ENCODE measurements at regions not wholly inside any gene's neighbourhood (a gene's known extent, or its start where the extent isn't known, plus 50 kb on each side); places are given as distances from the start of the nearest gene placed in this dataset.
"Not testable (repeated sequence)": the region's sequence is repeated elsewhere in the genome, so short reads cannot be mapped to it uniquely, and the experiment has no call there.

DNA sequence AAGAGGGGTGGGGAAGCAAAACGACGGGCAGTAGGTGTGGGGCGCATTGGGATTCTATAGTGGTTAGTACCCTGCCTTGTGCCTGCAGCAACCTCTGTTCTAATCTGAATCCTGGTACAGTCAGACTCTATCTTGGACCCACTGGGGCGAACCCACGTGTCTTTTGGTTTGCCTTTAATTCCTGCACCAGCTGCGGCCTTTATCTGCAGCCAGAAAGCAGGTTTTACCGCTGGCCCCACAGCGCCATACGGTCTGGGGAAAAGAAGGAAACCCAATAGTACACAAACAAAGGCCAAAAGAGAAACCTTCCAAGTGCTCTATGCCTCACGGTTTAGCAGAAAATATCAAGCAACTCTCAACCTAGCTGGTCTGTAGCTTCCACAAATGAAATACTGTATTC, 118.2 kb downstream of the PPIAL4A start:
- POLR2A ChIA-PET; ATAC-seq; H3K27me3 Mint-ChIP-seq; DNase-seq; intact Hi-C loops (cut with DNase I, micrococcal nuclease); H3K27ac Mint-ChIP-seq; H3K9me3 Mint-ChIP-seq (ENCODE audit: low read depth); CTCF ChIA-PET; H3K36me3 Mint-ChIP-seq (ENCODE audit: low read depth): not testable (repeated sequence)
- Mint-ChIP-seq H3K4me1 (peaks cover 12% of the 10 kb centered on the region), H3K4me3 (peak overlapping the region; percentile 69)

DNA sequence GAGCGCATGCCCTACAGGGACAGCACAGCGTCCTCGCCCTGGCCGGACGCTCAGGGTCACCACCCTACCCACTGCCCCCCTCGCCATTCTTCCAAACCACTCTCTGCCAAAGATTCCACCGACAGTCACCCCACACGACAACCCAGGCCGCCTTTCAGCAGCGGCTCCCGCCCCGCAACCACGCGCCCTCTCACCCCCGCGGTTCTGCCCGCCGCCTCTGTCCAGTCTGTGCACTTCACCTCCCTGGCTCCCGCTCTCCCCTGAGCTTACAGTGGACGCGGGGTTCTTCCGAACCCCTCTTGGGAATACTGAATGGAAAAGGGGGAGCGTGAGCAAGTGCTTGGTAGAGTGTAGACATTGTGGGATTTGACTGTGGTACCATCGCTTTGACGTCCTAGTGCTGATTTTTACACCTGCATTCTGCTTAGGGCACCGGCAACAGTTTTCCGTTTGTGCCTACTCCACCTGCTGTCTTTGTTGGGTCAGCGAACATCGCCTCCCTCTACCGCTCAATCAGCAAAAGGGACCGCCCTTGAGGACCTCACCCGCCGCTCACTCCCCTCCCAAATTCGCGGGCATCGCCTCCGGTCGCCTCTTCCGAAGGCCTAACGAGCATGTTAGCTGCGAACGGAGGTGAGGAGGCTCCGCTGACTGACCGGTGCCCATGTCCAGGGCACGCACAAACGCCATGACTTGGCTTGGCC, 119.1 kb downstream of the PPIAL4A start:
- H3K36me3 Mint-ChIP-seq (ENCODE audit: low read depth); H3K9me3 Mint-ChIP-seq (ENCODE audit: low read depth); CTCF ChIA-PET; intact Hi-C loops (cut with DNase I, micrococcal nuclease); H3K27ac Mint-ChIP-seq; H3K27me3 Mint-ChIP-seq; POLR2A ChIA-PET: not testable (repeated sequence)
- Mint-ChIP-seq H3K4me1 (peaks cover 12% of the 10 kb centered on the region), H3K4me3 (peak overlapping the region; percentile 69)
- ATAC-seq (peak; percentile 8), DNase-seq (peak; percentile 49)

DNA sequence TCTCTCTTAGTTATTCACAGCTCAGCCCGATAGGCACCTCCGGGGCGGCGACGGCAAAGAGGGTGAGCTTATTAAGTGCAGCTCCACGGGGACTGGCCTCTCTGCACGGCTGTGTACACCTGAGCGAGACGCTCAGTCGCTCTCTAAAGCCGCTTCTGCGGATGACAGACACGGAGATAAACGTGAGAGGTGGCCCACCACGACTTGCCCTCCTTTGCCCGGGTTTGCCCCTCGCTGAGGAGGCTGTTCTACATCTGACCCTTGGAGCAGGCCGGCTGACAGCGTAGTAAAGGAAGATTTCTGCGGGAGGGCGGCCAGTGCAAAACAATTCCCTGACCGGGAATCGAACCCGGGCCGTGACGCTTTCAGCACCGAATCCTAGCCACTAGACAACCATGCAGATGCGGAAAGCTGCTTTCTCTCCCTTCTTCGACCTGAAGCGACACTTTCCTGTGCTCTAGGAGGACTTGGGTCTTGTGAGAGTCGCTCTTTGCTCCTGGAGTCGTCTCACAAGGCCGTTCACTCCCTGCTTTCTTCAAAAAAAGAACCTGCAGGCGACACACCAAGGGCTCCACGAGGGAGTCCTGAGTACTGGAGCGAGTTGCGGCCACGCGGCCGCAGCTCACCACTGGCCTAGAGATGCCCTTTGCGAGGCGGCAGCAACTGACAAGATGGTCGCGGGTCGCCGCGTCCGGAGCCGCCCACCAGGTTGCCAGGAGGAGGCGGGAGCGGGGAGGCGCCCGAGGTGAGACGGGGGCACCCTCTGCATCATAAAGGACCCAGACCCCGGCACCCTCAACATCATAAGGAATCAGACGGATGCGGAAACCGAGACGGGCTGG, 119.9 kb downstream of the PPIAL4A start:
- peak overlapping the region; percentile 13 for H3K27ac Mint-ChIP-seq
- intact Hi-C loops (cut with DNase I, micrococcal nuclease); POLR2A ChIA-PET: not testable (repeated sequence)

DNA sequence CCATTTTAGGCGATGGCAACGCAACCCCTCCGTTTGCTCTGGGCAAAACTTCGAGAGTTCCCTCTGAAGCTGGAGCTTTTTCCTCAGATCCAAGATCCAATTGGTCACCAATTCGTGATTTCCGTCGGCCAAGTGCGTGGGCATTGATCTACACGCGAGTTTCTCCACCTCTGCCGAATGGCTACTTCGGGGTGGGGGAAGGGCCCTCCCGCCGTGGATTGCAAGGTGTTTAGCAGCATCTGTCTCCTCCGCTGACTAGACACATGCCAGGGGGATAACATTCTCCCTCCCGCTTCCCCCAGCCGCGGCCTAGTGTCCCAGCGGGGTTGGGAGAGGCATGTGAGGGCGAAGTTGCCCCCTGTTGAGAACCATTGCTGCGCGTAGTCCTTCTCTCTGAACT, 120.6 kb downstream of the PPIAL4A start:
- POLR2A ChIA-PET; H3K9me3 Mint-ChIP-seq (ENCODE audit: low read depth); intact Hi-C loops (cut with DNase I, micrococcal nuclease); H3K27ac Mint-ChIP-seq; H3K27me3 Mint-ChIP-seq; DNase-seq; CTCF ChIA-PET; ATAC-seq; H3K4me3 Mint-ChIP-seq; H3K36me3 Mint-ChIP-seq (ENCODE audit: low read depth): not testable (repeated sequence)
- peaks cover 10% of the 10 kb centered on the region for H3K4me1 Mint-ChIP-seq

More for the DNA sequence above, 119.9 kb downstream of the PPIAL4A start:
- H3K27me3 Mint-ChIP-seq; CTCF ChIA-PET; H3K36me3 Mint-ChIP-seq (ENCODE audit: low read depth); H3K9me3 Mint-ChIP-seq (ENCODE audit: low read depth): not testable (repeated sequence)
- peaks cover 10% of the 10 kb centered on the region for H3K4me1 Mint-ChIP-seq
- peak; percentile 80 for ATAC-seq
- peak; percentile 76 for DNase-seq
- peak overlapping the region; percentile 69 for H3K4me3 Mint-ChIP-seq

DNA sequence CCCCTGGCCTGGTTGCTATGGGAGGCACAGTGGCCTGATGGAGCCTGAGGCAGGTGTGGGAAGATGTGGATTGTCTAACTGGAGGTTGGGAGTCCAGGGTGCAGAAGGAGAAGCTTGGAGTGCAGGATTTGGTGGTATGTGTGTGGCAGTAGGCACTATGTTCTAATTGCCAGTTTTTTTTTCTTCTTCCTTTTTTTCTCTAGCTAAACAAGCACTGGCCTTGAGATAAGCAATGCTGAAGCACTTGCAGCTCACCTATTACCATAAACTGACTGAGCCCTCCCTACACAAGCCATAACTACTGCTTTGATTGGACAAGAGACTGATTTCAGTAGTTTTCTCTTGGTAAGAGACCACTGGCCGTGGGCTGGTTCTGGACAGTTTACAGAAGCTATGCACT, 123.6 kb downstream of the PPIAL4A start:
- POLR2A ChIA-PET; intact Hi-C loops (cut with DNase I, micrococcal nuclease); H3K36me3 Mint-ChIP-seq (ENCODE audit: low read depth); H3K4me3 Mint-ChIP-seq; DNase-seq; ATAC-seq; H3K27ac Mint-ChIP-seq; H3K9me3 Mint-ChIP-seq (ENCODE audit: low read depth); H3K27me3 Mint-ChIP-seq; CTCF ChIA-PET; H3K4me1 Mint-ChIP-seq: not testable (repeated sequence)

DNA sequence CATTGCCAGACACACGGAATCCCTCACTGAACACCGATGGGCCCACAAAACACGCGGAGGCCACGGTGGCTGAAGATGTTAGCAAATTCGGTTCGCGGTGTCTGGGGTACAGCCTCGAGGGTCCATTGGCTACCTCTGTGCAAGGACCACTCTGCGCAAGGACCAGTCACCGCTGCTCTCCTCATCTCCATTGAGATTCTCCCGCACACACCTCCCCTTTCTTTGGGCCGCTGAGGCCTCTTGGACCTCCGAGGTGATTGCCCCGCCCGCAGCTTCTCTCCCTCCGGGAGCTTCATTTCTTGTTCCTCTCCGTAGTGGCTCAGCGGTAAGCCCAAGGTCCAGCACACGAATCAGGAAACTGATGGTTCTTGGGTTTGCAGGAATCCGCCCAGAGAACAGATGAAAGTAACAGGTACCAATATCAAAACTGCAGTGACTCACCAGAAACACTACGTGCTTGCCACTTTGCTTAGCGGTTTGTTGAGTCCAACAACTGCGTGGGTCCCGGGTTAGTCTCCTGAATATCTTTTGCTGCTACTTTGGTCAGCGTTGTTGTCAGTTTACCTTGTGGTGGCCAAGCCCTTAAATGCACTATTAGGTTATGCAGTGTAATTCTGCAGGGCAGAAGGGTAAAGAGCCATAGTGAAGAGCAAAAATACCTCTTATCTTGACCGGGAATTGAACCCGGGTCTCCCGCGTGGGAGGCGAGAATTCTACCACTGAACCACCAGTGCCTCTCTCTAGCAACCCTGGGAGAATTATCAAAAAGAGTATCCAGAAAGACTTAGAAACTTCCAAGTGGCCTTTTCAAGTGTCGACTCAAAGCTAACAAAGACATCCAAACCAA, 126.8 kb downstream of the PPIAL4A start:
- DNase-seq (peak; percentile 73), ATAC-seq (peak; percentile 78)
- H3K4me3 Mint-ChIP-seq: peak overlapping the region; percentile 62
- H3K4me1 Mint-ChIP-seq; H3K27me3 Mint-ChIP-seq; intact Hi-C loops (cut with DNase I, micrococcal nuclease); H3K9me3 Mint-ChIP-seq (ENCODE audit: low read depth); H3K36me3 Mint-ChIP-seq (ENCODE audit: low read depth); POLR2A ChIA-PET: not testable (repeated sequence)
- H3K27ac Mint-ChIP-seq: peak overlapping the region; percentile 60
- CTCF ChIA-PET: interaction anchor here (0.7 kb wide), 1 partner anchor 81 kb away, joined by 4 read pairs; no protein-coding TSS in a partner anchor

DNA sequence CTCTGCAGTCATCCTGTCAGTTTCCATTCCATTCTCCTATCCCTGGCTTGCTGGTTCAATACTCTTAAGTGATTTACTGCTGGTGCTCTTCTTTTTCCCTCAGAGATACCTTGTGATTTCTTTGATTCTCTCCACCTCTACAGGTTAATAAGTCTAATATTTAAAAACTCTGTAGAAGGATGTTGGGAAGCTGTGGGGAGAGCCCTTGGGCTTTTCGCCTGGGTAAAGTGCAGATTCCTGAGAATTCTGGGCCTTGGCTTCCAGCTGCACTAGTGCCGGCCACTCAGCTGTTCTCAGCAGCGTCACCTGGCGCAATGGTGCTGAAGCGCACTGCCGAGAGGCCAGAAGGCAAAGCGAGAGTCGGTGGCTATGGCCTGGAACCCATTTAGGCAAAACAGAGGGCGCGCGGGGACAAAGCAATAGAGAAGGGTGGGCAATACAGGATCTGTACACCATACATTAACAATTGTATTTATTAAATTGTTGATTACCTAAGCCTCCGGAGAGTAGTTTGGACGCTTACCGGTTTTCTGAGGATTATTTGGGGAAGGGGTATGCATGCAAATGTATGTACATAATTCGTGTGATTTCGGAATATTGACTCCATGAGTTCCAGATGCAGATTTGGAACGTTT, 130.3 kb downstream of the PPIAL4A start:
- H3K9me3 Mint-ChIP-seq (ENCODE audit: low read depth); H3K4me3 Mint-ChIP-seq; H3K27me3 Mint-ChIP-seq; CTCF ChIA-PET; H3K36me3 Mint-ChIP-seq (ENCODE audit: low read depth); intact Hi-C loops (cut with DNase I, micrococcal nuclease); DNase-seq; H3K4me1 Mint-ChIP-seq; POLR2A ChIA-PET; H3K27ac Mint-ChIP-seq: not testable (repeated sequence)
- peak; percentile 53 for ATAC-seq

DNA sequence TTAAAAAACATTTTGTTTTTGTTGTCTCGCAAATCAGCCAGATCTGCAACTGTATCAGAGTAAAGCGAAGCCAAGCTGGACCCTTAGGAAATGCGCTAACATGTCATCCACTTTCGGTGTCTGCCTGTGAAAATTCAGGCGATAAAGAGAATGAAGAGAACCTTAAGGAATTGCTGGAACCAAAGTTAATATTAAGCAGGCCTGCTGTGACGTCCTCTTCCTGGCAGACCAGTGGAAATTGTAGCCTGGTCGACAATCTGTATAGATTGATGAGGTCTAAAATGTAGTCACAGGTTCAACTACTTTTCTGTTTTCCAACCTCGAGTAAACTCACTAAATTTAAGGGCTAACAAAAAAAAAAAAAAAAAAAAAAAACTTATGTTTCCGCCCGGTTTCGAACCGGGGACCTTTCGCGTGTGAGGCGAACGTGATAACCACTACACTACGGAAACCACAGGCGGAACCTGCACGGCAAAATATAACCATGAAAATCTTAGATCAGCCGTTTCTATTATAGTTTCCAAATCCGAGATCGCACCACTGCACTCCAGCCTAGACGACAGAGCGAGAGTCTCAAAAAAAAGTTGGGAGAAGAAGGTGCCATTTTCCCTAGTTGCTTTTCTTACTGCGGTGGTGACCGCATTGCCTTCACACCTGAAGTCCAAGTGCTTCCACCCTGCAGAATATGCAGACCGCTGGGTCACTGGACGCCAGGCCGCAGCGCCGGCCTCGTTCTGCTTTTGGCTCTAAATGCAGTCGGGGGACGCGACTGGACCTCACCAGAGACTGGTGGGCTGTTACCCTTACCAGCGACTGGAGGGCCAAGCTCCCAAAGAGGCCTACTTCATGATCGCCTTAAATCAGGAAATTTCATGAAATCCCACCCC, 131.0 kb downstream of the PPIAL4A start:
- intact Hi-C loops (cut with DNase I, micrococcal nuclease); H3K9me3 Mint-ChIP-seq (ENCODE audit: low read depth); CTCF ChIA-PET; H3K36me3 Mint-ChIP-seq (ENCODE audit: low read depth); H3K4me1 Mint-ChIP-seq; H3K27me3 Mint-ChIP-seq; H3K27ac Mint-ChIP-seq; POLR2A ChIA-PET: not testable (repeated sequence)
- H3K4me3 Mint-ChIP-seq: peak overlapping the region; percentile 55
- ATAC-seq (peak; percentile 14), DNase-seq (peak; percentile 76)

DNA sequence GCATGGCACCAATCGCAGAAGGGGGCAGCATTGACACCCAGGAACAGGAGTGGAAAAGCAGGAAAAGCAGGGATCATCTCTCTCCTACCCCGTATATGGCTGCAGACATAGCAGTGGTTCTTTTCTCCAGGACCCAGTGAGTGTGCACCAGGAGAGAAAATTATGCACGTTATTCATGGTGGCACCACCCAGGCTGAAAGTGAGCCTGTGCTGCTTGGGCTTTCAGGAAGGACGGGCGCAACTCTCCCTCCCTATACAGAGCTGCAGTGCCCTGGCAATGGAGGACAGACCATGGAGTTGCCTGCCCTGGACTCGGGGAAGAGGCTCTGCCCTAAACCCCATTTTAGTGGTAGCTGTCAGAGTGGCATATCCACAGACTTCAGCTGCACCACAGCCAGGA, 132.1 kb downstream of the PPIAL4A start:
- H3K27me3 Mint-ChIP-seq; intact Hi-C loops (cut with DNase I, micrococcal nuclease); H3K27ac Mint-ChIP-seq; H3K9me3 Mint-ChIP-seq (ENCODE audit: low read depth); DNase-seq; H3K4me3 Mint-ChIP-seq; H3K36me3 Mint-ChIP-seq (ENCODE audit: low read depth); POLR2A ChIA-PET; H3K4me1 Mint-ChIP-seq; ATAC-seq; CTCF ChIA-PET: not testable (repeated sequence)

DNA sequence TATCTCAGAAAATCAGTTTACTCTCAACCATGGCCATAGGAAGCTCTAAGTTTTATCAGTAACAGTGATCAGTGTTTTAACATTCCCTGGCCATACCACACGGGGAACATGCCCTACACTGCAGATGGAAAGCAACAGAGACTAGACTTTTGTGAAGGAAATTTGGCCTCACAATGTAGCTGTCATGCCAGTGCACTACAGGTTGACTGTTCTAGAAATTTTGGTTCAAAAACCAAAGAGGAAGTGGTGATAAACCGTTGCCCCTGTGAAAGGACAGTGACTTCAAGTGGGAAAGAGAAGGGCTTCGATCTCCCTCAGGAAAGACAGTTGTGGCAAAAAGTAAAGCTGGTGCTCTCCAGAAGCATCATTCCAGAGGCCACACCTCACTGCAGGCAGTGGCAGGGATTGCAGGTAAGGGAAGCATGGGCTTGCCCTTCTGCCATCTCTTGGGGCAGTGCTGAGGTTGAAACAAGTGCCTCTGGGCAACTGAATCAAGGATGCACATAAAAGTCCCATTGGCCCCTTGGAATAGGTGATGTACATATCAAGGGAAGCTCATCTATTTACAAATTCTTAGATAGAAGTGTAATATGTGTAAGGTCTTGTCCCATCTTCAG, 143.4 kb downstream of the PPIAL4A start:
- H3K4me3 Mint-ChIP-seq; CTCF ChIA-PET; H3K36me3 Mint-ChIP-seq (ENCODE audit: low read depth); POLR2A ChIA-PET; H3K9me3 Mint-ChIP-seq (ENCODE audit: low read depth); H3K27me3 Mint-ChIP-seq; H3K4me1 Mint-ChIP-seq; H3K27ac Mint-ChIP-seq; DNase-seq; intact Hi-C loops (cut with DNase I, micrococcal nuclease); ATAC-seq: not testable (repeated sequence)

Data from activated CD4-positive, alpha-beta T cell treated with anti-CD3 and anti-CD28 coated beads for 36 hours (primary cell).